ENCODE measurements at regions not wholly inside any gene's neighbourhood (a gene's known extent, or its start where the extent isn't known, plus 50 kb on each side); places are given as distances from the start of the nearest gene placed in this dataset.

DNA sequence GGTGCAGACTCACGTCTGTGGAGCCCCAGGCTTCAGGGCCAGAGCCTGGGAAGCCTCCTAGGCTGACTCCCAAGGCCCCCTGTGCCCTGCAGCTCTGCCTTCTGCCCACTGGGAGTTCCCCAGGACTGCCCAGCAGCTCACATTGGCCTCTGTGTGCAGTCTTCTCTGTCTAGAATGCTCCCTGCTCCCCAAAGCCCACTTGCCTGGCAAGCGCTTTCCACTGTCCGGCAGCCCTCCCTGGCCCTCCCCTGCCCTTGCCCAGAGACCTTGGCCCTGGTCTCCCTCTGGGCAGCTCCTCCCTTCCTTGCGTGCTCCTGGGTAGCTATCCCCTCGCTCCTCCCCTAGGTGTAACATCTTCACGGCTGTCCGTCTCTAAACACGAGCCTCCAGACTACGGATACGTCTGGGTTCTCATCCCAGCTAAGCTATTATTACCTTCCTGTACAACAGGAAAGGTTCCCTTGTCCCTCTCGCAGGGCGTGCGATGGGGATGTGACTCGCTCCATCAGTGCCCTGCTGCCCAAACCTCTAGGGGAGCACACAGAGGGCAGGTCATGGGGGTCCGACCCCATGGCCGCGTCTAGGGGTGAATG is 325.5 kb upstream of the RTL1 start:
- Histone ChIP-seq H3K27me3 (ENCODE audit: insufficient read depth, low read length) (no peaks in the 10 kb centered on the region), H3K27ac (ENCODE audit: low read depth, low read length) (no peak overlapping the region), H3K4me3 (replicated peaks in 1 of 2; ENCODE audit: low read depth in 1 of 2, low read length in 2 of 2) (no peak overlapping the region), H3K9me3 (ENCODE audit: control insufficient read depth in 1 of 2, insufficient read depth in 1 of 2, low read depth in 1 of 2, low read length in 2 of 2) (no peaks in the 10 kb centered on the region), H3K4me1 (ENCODE audit: control insufficient read depth in 1 of 2, insufficient read depth in 2 of 2, low read length in 2 of 2) (no peaks in the 10 kb centered on the region), H4K20me1 (ENCODE audit: insufficient read depth) (no peaks in the 10 kb centered on the region), H2AFZ (ENCODE audit: low read depth, low read length, poor library complexity, severe bottlenecking) (no peak overlapping the region), H3K9ac (ENCODE audit: low read length) (no peak overlapping the region), H3K36me3 (ENCODE audit: control insufficient read depth in 1 of 2, insufficient read depth in 2 of 2, low read length in 2 of 2) (no peaks in the 10 kb centered on the region), H3K9me2 (ENCODE audit: insufficient read depth) (no peaks in the 10 kb centered on the region), H3K4me2 (ENCODE audit: low read length) (no peak overlapping the region), H3K79me2 (ENCODE audit: insufficient read depth, low read length) (no peaks in the 10 kb centered on the region)
- intact Hi-C loops (cut with micrococcal nuclease) = no loop called here
- no peak for DNase-seq (ENCODE audit: low read depth, low spot score)
- peak; percentile 51; the same call in 1 of the 2 replicates for ATAC-seq
- RAD21 ChIA-PET (ENCODE audit: low non-redundant PET in 1 of 2, low total read pairs in 2 of 2, uncharacterized antibody in 2 of 2, unreplicated experiment in 2 of 2) = no interaction called here
- POLR2A ChIA-PET = no interaction called here
- TF ChIP-seq RAD21 (IDR thresholded peaks at IDR 0.05; ENCODE audit: low read depth) = 0 out of 2 replicates have a peak, but pooled peaks have one; percentile 4
- no peak for TF ChIP-seq SRF (IDR thresholded peaks at IDR 0.05; ENCODE audit: low read depth)
- TF ChIP-seq TCF7L2 (IDR thresholded peaks at IDR 0.05; ENCODE audit: borderline replicate concordance, extremely low read depth, insufficient read depth, insufficient read length) = no peak
- no peak for TF ChIP-seq SIN3A (IDR thresholded peaks at IDR 0.05; ENCODE audit: low read depth)
- TF ChIP-seq, protein P1, sequence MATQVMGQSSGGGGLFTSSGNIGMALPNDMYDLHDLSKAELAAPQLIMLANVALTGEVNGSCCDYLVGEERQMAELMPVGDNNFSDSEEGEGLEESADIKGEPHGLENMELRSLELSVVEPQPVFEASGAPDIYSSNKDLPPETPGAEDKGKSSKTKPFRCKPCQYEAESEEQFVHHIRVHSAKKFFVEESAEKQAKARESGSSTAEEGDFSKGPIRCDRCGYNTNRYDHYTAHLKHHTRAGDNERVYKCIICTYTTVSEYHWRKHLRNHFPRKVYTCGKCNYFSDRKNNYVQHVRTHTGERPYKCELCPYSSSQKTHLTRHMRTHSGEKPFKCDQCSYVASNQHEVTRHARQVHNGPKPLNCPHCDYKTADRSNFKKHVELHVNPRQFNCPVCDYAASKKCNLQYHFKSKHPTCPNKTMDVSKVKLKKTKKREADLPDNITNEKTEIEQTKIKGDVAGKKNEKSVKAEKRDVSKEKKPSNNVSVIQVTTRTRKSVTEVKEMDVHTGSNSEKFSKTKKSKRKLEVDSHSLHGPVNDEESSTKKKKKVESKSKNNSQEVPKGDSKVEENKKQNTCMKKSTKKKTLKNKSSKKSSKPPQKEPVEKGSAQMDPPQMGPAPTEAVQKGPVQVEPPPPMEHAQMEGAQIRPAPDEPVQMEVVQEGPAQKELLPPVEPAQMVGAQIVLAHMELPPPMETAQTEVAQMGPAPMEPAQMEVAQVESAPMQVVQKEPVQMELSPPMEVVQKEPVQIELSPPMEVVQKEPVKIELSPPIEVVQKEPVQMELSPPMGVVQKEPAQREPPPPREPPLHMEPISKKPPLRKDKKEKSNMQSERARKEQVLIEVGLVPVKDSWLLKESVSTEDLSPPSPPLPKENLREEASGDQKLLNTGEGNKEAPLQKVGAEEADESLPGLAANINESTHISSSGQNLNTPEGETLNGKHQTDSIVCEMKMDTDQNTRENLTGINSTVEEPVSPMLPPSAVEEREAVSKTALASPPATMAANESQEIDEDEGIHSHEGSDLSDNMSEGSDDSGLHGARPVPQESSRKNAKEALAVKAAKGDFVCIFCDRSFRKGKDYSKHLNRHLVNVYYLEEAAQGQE (IDR thresholded peaks at IDR 0.05; ENCODE audit: low read depth) = no peak
- CTCF ChIA-PET = no interaction called here
- BruUV-seq (replicated peaks) = no TSS peak

DNA sequence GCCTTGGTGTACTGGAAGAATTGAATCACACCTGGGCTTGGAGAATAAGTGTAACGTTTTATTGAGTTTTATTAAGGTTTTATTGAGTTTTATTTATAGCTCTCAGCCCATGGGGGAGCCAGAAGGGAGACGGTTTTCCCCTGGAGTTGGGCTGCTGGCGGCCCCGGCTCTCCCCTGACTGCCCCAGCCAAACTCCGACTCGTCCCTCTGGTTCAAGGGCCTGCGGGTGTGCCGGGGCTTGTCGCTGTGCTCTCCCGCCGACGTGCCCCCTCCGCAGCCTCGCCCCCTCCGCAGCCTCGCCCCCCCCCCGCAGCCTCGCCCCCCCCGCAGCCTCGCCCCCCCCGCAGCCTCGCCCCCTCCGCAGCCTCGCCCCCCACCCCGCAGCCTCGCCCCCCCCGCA is 326.1 kb upstream of the RTL1 start:
- Histone ChIP-seq H3K9me3 (ENCODE audit: control insufficient read depth in 1 of 2, insufficient read depth in 1 of 2, low read depth in 1 of 2, low read length in 2 of 2) (no peaks in the 10 kb centered on the region), H3K27me3 (ENCODE audit: insufficient read depth, low read length) (no peaks in the 10 kb centered on the region), H3K4me1 (ENCODE audit: control insufficient read depth in 1 of 2, insufficient read depth in 2 of 2, low read length in 2 of 2) (no peaks in the 10 kb centered on the region), H4K20me1 (ENCODE audit: insufficient read depth) (no peaks in the 10 kb centered on the region), H3K4me2 (ENCODE audit: low read length) (no peak overlapping the region), H3K9me2 (ENCODE audit: insufficient read depth) (no peaks in the 10 kb centered on the region), H2AFZ (ENCODE audit: low read depth, low read length, poor library complexity, severe bottlenecking) (no peak overlapping the region), H3K4me3 (replicated peaks in 1 of 2; ENCODE audit: low read depth in 1 of 2, low read length in 2 of 2) (no peak overlapping the region), H3K36me3 (ENCODE audit: control insufficient read depth in 1 of 2, insufficient read depth in 2 of 2, low read length in 2 of 2) (no peaks in the 10 kb centered on the region), H3K9ac (ENCODE audit: low read length) (no peak overlapping the region), H3K79me2 (ENCODE audit: insufficient read depth, low read length) (no peaks in the 10 kb centered on the region), H3K27ac (ENCODE audit: low read depth, low read length) (no peak overlapping the region)
- DNase-seq (ENCODE audit: low read depth, low spot score) (no peak), ATAC-seq (no peak)
- ChIA-PET RAD21 (ENCODE audit: low non-redundant PET in 1 of 2, low total read pairs in 2 of 2, uncharacterized antibody in 2 of 2, unreplicated experiment in 2 of 2) (no interaction called here), CTCF (no interaction called here), POLR2A (no interaction called here)
- intact Hi-C loops (cut with micrococcal nuclease) = loop anchor here (10.0 kb wide), 1 partner anchor 845 kb away; no protein-coding TSS in a partner anchor
- BruUV-seq (replicated peaks) = no TSS peak
- TF ChIP-seq SRF (IDR thresholded peaks at IDR 0.05; ENCODE audit: low read depth) (no peak), TCF7L2 (IDR thresholded peaks at IDR 0.05; ENCODE audit: borderline replicate concordance, extremely low read depth, insufficient read depth, insufficient read length) (no peak), ZFX (IDR thresholded peaks at IDR 0.05) (no peak), ELF1 (IDR thresholded peaks at IDR 0.05; ENCODE audit: borderline replicate concordance, low read depth) (no peak), CEBPB (IDR thresholded peaks at IDR 0.05; ENCODE audit: low read depth) (no peak), FOSL1 (IDR thresholded peaks at IDR 0.05; ENCODE audit: low read depth) (no peak), ATF3 (IDR thresholded peaks at IDR 0.05) (no peak), SP1 (IDR thresholded peaks at IDR 0.05; ENCODE audit: low read depth) (no peak), RAD21 (IDR thresholded peaks at IDR 0.05; ENCODE audit: low read depth) (no peak)
- TF ChIP-seq, protein P1 (IDR thresholded peaks at IDR 0.05; ENCODE audit: low read depth) = no peak
